ENCODE measurements at regions not wholly inside any gene's neighbourhood (a gene's known extent, or its start where the extent isn't known, plus 50 kb on each side); places are given as distances from the start of the nearest gene placed in this dataset.

DNA sequence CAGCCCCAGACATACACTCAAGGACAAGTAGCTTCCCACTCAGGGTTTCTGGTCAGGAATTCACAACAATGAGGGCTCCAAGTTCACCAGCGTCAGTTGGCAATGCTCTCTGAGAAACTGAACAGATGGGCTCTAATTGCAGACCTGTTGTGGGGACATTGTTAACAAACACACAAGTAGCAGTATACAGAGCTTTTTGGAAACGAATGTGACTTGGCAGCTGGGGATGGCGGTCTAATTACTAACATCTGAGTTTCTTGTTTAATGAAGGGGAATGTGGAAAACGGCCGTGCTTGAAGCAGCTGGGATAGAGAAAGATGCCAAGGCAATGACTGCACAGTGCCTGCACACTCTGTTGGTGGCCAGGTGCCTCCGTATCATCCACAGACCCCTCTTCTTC lies 316.1 kb upstream of the IRX3 start:
- Histone ChIP-seq H3K4me1 (ENCODE audit: control insufficient read depth, insufficient read depth, low read length) (no peaks in the 10 kb centered on the region), H3K4me3 (ENCODE audit: low read length) (no peak overlapping the region), H3K9me3 (ENCODE audit: control insufficient read depth, insufficient read depth, low read length) (no peaks in the 10 kb centered on the region), H3K36me3 (ENCODE audit: control insufficient read depth, insufficient read depth, low read length) (no peaks in the 10 kb centered on the region), H3K27me3 (ENCODE audit: control insufficient read depth, insufficient read depth, low read length) (no peaks in the 10 kb centered on the region), H3K27ac (ENCODE audit: low read length) (no peak overlapping the region)
- no peak for DNase-seq (ENCODE audit: low read depth, low spot score)
- WGBS (ENCODE audit: insufficient coverage, insufficient read length): no CpG with 5 or more reads among the region's 6 CpGs

DNA sequence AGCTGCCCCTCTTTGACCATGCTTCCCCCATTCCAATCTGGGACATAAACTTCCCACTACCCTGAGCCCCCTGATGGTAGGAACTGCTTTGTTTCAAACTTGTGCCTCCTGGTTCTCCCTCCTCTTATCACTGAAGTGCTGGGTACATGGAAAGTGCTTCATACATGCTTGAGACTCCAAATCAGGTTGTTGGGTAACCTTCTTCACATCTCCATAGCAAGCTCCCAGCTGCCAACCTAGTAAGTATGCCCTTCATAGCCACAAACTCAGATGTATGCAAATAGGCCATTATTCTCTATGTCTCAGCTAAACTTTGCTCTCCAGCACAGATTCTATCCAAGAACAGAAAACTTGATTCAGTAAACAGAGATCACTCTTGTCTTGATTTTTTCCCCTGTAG lies 310.6 kb upstream of the IRX3 start:
- no peak overlapping the region for H3K27ac ChIP-seq (ENCODE audit: low read length)
- H3K36me3 ChIP-seq (ENCODE audit: control insufficient read depth, insufficient read depth, low read length): no peaks in the 10 kb centered on the region
- no peaks in the 10 kb centered on the region for H3K9me3 ChIP-seq (ENCODE audit: control insufficient read depth, insufficient read depth, low read length)
- H3K27me3 ChIP-seq (ENCODE audit: control insufficient read depth, insufficient read depth, low read length): no peaks in the 10 kb centered on the region
- no peak for DNase-seq (ENCODE audit: low read depth, low spot score)
- no peaks in the 10 kb centered on the region for H3K4me1 ChIP-seq (ENCODE audit: control insufficient read depth, insufficient read depth, low read length)
- H3K4me3 ChIP-seq (ENCODE audit: low read length): no peak overlapping the region

DNA sequence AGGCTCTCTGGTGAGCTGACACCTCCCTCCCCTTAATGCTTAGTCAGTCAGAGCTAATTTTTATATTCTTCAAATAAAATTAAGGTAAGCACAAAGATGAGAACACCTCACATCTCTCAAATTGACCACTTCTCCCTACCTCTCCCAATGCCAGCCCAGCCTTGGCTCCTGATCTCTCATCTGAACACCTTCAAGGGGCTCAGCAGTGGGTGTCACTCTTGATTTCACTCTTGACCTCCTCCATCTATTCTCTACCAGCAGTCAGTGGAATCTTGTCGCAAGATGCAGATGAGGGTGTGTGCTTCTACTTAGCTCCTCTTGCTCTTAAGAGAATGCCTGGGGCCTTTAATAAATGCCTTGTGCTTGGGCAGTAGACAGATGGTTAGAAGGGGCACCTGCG lies 309.0 kb upstream of the IRX3 start:
- H3K27ac ChIP-seq (ENCODE audit: low read length): no peak overlapping the region
- H3K27me3 ChIP-seq (ENCODE audit: control insufficient read depth, insufficient read depth, low read length): no peaks in the 10 kb centered on the region
- DNase-seq (ENCODE audit: low read depth, low spot score): no peak
- no peaks in the 10 kb centered on the region for H3K36me3 ChIP-seq (ENCODE audit: control insufficient read depth, insufficient read depth, low read length)
- H3K9me3 ChIP-seq (ENCODE audit: control insufficient read depth, insufficient read depth, low read length): no peaks in the 10 kb centered on the region
- no peaks in the 10 kb centered on the region for H3K4me1 ChIP-seq (ENCODE audit: control insufficient read depth, insufficient read depth, low read length)
- no CpG with 5 or more reads among the region's 2 CpGs for WGBS (ENCODE audit: insufficient coverage, insufficient read length)
- H3K4me3 ChIP-seq (ENCODE audit: low read length): no peak overlapping the region

DNA sequence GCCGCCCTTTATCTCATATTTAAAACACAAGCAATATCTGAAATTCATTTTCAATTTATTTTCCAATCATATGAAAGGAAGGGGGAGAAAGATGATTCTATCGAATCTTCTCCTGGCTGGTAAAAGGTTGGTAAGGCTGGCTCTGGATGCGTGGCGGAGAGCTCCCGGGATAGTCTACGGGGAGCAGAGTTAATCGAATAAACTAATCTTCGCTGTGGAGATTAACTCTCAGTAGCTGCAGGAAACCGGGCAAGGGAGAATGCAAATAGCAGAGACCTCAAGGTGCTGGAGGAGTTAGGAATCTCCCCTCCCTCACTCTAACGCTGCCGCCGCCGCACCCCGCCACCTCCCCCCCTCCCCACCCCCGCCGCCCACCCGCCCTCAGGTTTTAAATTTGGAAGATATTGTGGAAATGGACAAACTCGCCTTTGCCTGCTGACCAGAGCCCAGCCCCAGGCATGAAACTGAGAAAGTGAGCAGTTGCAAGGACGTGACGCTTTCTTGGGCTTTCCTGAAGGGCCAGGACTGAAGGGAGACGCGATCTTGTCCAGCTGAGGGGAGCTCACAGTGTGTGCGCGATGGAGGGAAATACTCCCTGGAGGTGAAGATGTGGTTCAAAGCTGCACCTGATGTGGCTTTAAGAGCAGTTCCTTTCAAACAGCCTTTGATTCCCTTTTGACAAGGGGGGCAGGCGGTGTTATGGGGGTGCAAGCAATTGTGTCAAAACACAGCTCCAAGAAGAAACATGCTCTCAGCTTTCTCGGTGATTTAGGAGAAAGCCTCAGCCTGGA lies 308.2 kb upstream of the IRX3 start:
- Histone ChIP-seq H3K4me3 (ENCODE audit: low read length) (no peak overlapping the region), H3K27me3 (ENCODE audit: control insufficient read depth, insufficient read depth, low read length) (no peaks in the 10 kb centered on the region), H3K9me3 (ENCODE audit: control insufficient read depth, insufficient read depth, low read length) (no peaks in the 10 kb centered on the region), H3K36me3 (ENCODE audit: control insufficient read depth, insufficient read depth, low read length) (no peaks in the 10 kb centered on the region), H3K4me1 (ENCODE audit: control insufficient read depth, insufficient read depth, low read length) (no peaks in the 10 kb centered on the region), H3K27ac (ENCODE audit: low read length) (no peak overlapping the region)
- WGBS (ENCODE audit: insufficient coverage, insufficient read length): no CpG with 5 or more reads among the region's 26 CpGs
- DNase-seq (ENCODE audit: low read depth, low spot score): no peak

DNA sequence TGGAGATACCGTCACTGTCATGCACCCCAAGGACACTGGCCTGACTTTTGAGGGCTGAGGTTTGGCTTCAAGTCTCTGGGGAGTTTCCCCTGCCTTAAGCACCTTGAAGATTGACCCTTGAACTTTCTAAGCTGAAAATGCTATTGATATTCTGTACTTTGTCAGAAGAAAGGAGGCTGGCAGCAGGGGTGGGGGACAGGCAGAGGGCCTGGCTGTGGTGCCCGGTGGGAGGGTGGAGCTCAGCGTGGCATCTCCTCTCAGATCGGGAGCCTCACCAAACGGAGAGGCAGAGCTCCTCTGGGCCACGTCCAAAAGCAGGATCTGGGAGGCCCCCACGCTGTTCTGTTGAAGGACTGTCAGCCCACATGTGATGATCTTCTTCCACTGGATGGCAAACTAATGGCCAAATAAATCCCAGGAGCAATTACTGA lies 305.2 kb upstream of the IRX3 start:
- no CpG with 5 or more reads among the region's 7 CpGs for WGBS (ENCODE audit: insufficient coverage, insufficient read length)
- H3K4me1 ChIP-seq (ENCODE audit: control insufficient read depth, insufficient read depth, low read length): peaks cover 2% of the 10 kb centered on the region; the same call in 1 of the 2 replicates
- H3K9me3 ChIP-seq (ENCODE audit: control insufficient read depth, insufficient read depth, low read length): no peaks in the 10 kb centered on the region
- H3K36me3 ChIP-seq (ENCODE audit: control insufficient read depth, insufficient read depth, low read length): no peaks in the 10 kb centered on the region
- no peak overlapping the region for H3K27ac ChIP-seq (ENCODE audit: low read length)
- no peak for DNase-seq (ENCODE audit: low read depth, low spot score)
- H3K4me3 ChIP-seq (ENCODE audit: low read length): no peak overlapping the region
- H3K27me3 ChIP-seq (ENCODE audit: control insufficient read depth, insufficient read depth, low read length): no peaks in the 10 kb centered on the region

DNA sequence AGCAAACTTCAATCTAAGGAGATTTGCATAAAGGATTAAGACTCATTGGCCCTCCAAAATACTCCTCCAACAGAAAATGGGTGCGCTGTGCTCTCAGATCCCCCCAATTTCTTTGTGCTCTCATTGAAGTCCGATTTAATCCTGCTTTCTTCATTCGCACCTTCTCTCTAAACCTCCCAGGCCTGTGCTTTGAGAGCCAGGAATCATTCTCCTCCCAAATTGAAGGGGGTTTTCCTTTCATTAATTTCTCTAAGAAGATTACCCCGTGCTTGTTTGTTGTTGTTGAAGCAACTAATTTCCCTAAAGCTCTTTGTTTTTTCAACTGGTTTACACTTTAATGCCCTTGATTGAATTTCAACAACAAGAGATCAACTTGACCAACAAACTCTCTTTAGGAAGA lies 304.2 kb upstream of the IRX3 start:
- WGBS (ENCODE audit: insufficient coverage, insufficient read length): no CpG with 5 or more reads among the region's 4 CpGs
- H3K27ac ChIP-seq (ENCODE audit: low read length): no peak overlapping the region

DNA sequence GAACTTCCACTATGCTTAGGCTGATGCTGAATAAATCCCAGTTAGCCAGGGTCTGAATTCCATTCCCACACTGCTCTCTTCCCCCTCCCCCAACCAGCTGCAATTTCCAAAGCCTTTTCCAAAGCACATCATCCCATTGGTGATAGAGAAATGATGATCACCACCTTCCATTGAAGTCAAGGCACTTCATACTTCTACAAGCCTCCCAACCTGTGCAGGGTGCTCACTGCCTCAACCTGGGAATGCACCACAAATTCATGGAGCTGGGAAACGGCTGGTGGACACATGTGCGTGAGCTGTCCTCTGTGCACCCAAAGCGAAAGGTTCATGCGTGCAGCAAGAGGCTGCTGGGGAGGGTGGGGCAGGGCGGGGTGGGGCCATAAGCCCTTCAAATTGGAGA lies 302.7 kb upstream of the IRX3 start:
- no peaks in the 10 kb centered on the region for H3K9me3 ChIP-seq (ENCODE audit: control insufficient read depth, insufficient read depth, low read length)
- H3K36me3 ChIP-seq (ENCODE audit: control insufficient read depth, insufficient read depth, low read length): no peaks in the 10 kb centered on the region
- no peak overlapping the region for H3K27ac ChIP-seq (ENCODE audit: low read length)
- peaks cover 2% of the 10 kb centered on the region; the same call in 1 of the 2 replicates for H3K4me1 ChIP-seq (ENCODE audit: control insufficient read depth, insufficient read depth, low read length)
- DNase-seq (ENCODE audit: low read depth, low spot score): no peak
- WGBS (ENCODE audit: insufficient coverage, insufficient read length): no CpG with 5 or more reads among the region's 5 CpGs
- H3K27me3 ChIP-seq (ENCODE audit: control insufficient read depth, insufficient read depth, low read length): no peaks in the 10 kb centered on the region
- no peak overlapping the region for H3K4me3 ChIP-seq (ENCODE audit: low read length)

More for the DNA sequence above, 304.2 kb upstream of the IRX3 start:
- H3K36me3 ChIP-seq (ENCODE audit: control insufficient read depth, insufficient read depth, low read length): no peaks in the 10 kb centered on the region
- H3K4me1 ChIP-seq (ENCODE audit: control insufficient read depth, insufficient read depth, low read length): peaks cover 2% of the 10 kb centered on the region; the same call in 1 of the 2 replicates
- DNase-seq (ENCODE audit: low read depth, low spot score): no peak
- H3K27me3 ChIP-seq (ENCODE audit: control insufficient read depth, insufficient read depth, low read length): no peaks in the 10 kb centered on the region
- H3K4me3 ChIP-seq (ENCODE audit: low read length): no peak overlapping the region
- no peaks in the 10 kb centered on the region for H3K9me3 ChIP-seq (ENCODE audit: control insufficient read depth, insufficient read depth, low read length)

DNA sequence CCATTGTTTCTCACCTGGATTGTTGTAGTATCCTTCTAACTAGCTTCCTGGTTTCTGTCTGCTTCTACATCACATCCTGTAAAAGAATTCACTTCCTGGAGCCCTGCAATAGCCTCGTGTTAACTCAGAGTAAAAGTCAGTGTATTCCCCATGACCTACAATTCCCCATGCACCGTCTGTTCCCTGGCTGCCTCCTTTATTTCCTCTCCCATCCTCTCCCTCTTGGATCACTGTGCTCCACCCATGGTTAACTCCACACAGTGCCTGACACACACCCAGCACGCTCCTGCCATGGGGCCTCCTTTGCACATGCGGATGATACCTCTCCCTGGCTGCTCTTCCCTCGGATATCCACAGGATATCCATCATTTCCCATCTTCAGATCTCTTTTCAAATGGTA lies 301.4 kb upstream of the IRX3 start:
- DNase-seq (ENCODE audit: low read depth, low spot score): no peak
- Histone ChIP-seq H3K36me3 (ENCODE audit: control insufficient read depth, insufficient read depth, low read length) (no peaks in the 10 kb centered on the region), H3K4me1 (ENCODE audit: control insufficient read depth, insufficient read depth, low read length) (peaks cover 2% of the 10 kb centered on the region; the same call in 1 of the 2 replicates)

DNA sequence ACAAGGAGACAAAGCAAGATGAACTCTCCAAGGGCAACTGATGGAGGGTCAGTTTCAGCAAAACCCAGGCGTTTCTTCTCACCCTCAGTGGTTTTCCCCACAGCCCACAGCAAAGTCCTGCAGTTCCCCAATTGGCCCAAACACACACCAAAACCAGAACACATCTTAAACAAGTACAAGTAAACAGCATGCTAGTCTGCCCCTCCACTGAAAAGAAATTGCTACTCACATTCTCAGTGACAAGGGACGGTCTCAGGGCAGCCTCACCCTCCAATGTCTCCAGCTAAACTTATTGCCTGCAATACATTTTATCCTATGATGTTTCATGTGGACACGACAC lies 300.6 kb upstream of the IRX3 start:
- Histone ChIP-seq H3K4me1 (ENCODE audit: control insufficient read depth, insufficient read depth, low read length) (peaks cover 2% of the 10 kb centered on the region; the same call in 1 of the 2 replicates), H3K4me3 (ENCODE audit: low read length) (no peak overlapping the region), H3K27me3 (ENCODE audit: control insufficient read depth, insufficient read depth, low read length) (no peaks in the 10 kb centered on the region), H3K36me3 (ENCODE audit: control insufficient read depth, insufficient read depth, low read length) (no peaks in the 10 kb centered on the region), H3K9me3 (ENCODE audit: control insufficient read depth, insufficient read depth, low read length) (no peaks in the 10 kb centered on the region), H3K27ac (ENCODE audit: low read length) (no peak overlapping the region)
- no CpG with 5 or more reads among the region's 3 CpGs for WGBS (ENCODE audit: insufficient coverage, insufficient read length)
- DNase-seq (ENCODE audit: low read depth, low spot score): no peak

More for the DNA sequence above, 301.4 kb upstream of the IRX3 start:
- no CpG with 5 or more reads among the region's 5 CpGs for WGBS (ENCODE audit: insufficient coverage, insufficient read length)
- Histone ChIP-seq H3K9me3 (ENCODE audit: control insufficient read depth, insufficient read depth, low read length) (no peaks in the 10 kb centered on the region), H3K27me3 (ENCODE audit: control insufficient read depth, insufficient read depth, low read length) (no peaks in the 10 kb centered on the region), H3K27ac (ENCODE audit: low read length) (no peak overlapping the region), H3K4me3 (ENCODE audit: low read length) (no peak overlapping the region)

DNA sequence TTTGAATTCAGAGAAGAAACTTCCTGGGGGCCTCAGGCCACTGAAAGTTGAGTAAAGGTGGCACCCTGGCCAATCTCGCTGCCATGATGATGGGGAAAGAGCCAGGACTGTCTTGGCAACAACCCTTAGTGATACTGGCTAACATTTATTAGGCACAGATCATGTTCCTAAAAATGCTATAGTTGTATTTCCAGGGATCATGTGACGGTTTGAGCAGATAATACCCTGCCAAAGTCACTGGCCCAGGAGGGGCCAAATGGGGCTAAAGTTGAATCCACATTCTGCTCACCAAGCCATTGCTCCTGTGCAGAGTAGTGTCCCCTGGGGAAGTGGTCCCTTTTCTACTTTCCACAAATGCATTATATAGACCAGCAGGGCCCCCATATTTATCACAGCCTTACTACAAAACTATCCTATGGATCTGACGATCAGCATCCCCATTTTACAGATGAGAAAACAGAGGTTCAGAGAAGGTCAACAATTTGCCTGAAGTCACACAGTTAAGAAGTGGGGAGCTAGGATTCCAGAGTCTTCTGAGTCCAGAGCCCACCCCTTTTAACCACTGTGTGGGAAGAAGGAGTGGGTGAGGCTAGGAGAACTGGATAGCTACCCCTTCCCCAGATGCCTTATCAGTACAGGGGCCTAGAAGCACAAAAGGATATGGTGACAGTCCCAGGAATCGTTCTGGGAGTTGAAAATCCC lies 300.0 kb upstream of the IRX3 start:
- no CpG with 5 or more reads among the region's 4 CpGs for WGBS (ENCODE audit: insufficient coverage, insufficient read length)

DNA sequence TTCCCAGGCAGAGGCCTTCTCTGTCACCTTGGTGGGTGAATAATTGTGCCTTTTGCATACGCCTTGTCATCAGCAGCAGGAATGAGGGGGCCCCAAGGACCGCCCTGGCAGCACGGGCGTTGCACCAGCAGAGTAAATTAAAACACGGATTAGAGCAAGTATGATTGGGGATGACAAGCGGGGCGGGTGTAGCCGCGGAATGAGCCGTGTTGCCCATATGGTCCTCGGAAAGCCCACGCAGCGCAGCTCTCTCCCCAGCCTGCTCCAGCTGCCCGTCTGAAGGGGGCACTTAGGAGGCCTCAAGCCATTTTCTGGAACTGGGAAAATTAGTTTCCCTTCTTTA lies 299.4 kb upstream of the IRX3 start:
- no CpG with 5 or more reads among the region's 14 CpGs for WGBS (ENCODE audit: insufficient coverage, insufficient read length)
- DNase-seq (ENCODE audit: low read depth, low spot score): no peak
- Histone ChIP-seq H3K4me1 (ENCODE audit: control insufficient read depth, insufficient read depth, low read length) (peaks cover 2% of the 10 kb centered on the region; the same call in 1 of the 2 replicates), H3K27ac (ENCODE audit: low read length) (no peak overlapping the region), H3K36me3 (ENCODE audit: control insufficient read depth, insufficient read depth, low read length) (no peaks in the 10 kb centered on the region), H3K9me3 (ENCODE audit: control insufficient read depth, insufficient read depth, low read length) (no peaks in the 10 kb centered on the region), H3K4me3 (ENCODE audit: low read length) (no peak overlapping the region), H3K27me3 (ENCODE audit: control insufficient read depth, insufficient read depth, low read length) (no peaks in the 10 kb centered on the region)

More for the DNA sequence above, 300.0 kb upstream of the IRX3 start:
- H3K36me3 ChIP-seq (ENCODE audit: control insufficient read depth, insufficient read depth, low read length): no peaks in the 10 kb centered on the region
- no peaks in the 10 kb centered on the region for H3K9me3 ChIP-seq (ENCODE audit: control insufficient read depth, insufficient read depth, low read length)
- no peak overlapping the region for H3K4me3 ChIP-seq (ENCODE audit: low read length)
- H3K4me1 ChIP-seq (ENCODE audit: control insufficient read depth, insufficient read depth, low read length): peaks cover 2% of the 10 kb centered on the region; the same call in 1 of the 2 replicates
- H3K27ac ChIP-seq (ENCODE audit: low read length): no peak overlapping the region
- H3K27me3 ChIP-seq (ENCODE audit: control insufficient read depth, insufficient read depth, low read length): no peaks in the 10 kb centered on the region
- no peak for DNase-seq (ENCODE audit: low read depth, low spot score)

Measured in iPS DF 6.9 (cell line).